ENCODE measurements at regions not wholly inside any gene's neighbourhood (a gene's known extent, or its start where the extent isn't known, plus 50 kb on each side); places are given as distances from the start of the nearest gene placed in this dataset.

- Histone ChIP-seq H2BK12ac (ENCODE audit: insufficient read length, low read depth, low read length) (no peak overlapping the region), H3K56ac (ENCODE audit: insufficient read length, low read depth, low read length) (no peak overlapping the region), H3K4me1 (ENCODE audit: insufficient read depth, low read length) (no peaks in the 10 kb centered on the region), H2BK20ac (ENCODE audit: low read depth, low read length, poor library complexity, severe bottlenecking) (no peak overlapping the region), H3K9me3 (ENCODE audit: control insufficient read depth, low read depth, low read length) (no peaks in the 10 kb centered on the region), H3K79me1 (ENCODE audit: insufficient read depth, low read depth, low read length, poor library complexity, severe bottlenecking) (no peaks in the 10 kb centered on the region), H2AFZ (ENCODE audit: low read length) (no peak overlapping the region), H3K79me2 (ENCODE audit: insufficient read depth, low read length) (no peaks in the 10 kb centered on the region), H3K23me2 (ENCODE audit: insufficient read length, low read depth, low read length, poor library complexity, severe bottlenecking) (no peaks in the 10 kb centered on the region), H3K4me2 (ENCODE audit: insufficient read depth, insufficient read length, low read length) (no peak overlapping the region), H3K27ac (ENCODE audit: insufficient read length, low read depth, low read length) (no peak overlapping the region), H3K4ac (ENCODE audit: low read depth, low read length) (no peak overlapping the region), H2BK15ac (ENCODE audit: low read depth, low read length) (no peak overlapping the region), H2BK120ac (ENCODE audit: low read depth, low read length, poor library complexity, severe bottlenecking) (no peak overlapping the region), H4K91ac (ENCODE audit: insufficient read length, low read depth, low read length) (no peak overlapping the region), H3T11ph (ENCODE audit: low read length) (no peak overlapping the region), H4K5ac (ENCODE audit: insufficient read length, low read depth, low read length) (no peak overlapping the region), H4K8ac (replicated peaks; ENCODE audit: insufficient read length, low read depth, low read length) (no peak overlapping the region), H4K20me1 (ENCODE audit: control insufficient read depth, insufficient read depth, insufficient read length) (no peaks in the 10 kb centered on the region), H2BK5ac (ENCODE audit: insufficient read length, low read length) (no peak overlapping the region), H3K27me3 (ENCODE audit: insufficient read depth, low read length) (no peaks in the 10 kb centered on the region), H3K23ac (ENCODE audit: insufficient read length, low read depth, low read length) (no peak overlapping the region), H2AK5ac (ENCODE audit: insufficient read length, low read length) (no peak overlapping the region), H3K14ac (ENCODE audit: insufficient read depth, low read length) (no peak overlapping the region), H3K18ac (ENCODE audit: insufficient read length, low read depth, low read length) (no peak overlapping the region), H3K9ac (ENCODE audit: extremely low read depth, insufficient read length, low read length) (no peak overlapping the region)
- Mint-ChIP-seq H3K9me3 (peaks cover 23 to 26% of the 10 kb centered on the region in 2 experiments), H3K27ac (peak overlapping the region in 1 of 3 experiments; percentile 44; a peak in 1 of 7 replicates), H3K36me3 (ENCODE audit: insufficient read depth in 1 of 3, low read depth in 3 of 3) (peaks cover 0 to 21% (median 8%) of the 10 kb centered on the region in 3 experiments; a peak in 6 of 7 replicates), H3K4me1 (peaks cover 0 to 5% of the 10 kb centered on the region in 2 experiments; a peak in 1 of 4 replicates), H3K27me3 (ENCODE audit: low read depth) (no peaks in the 10 kb centered on the region), H3K4me3 (no peak overlapping the region)
- peak; percentile 39; the same call in 2 of the 3 replicates for TF ChIP-seq CTCF (conservative IDR thresholded peaks at IDR 0.05)
- peak; percentile 42 for DNase-seq
- no CpG with 5 or more reads among the region's 1 CpG for WGBS (ENCODE audit: extremely low coverage, insufficient read length, low lambda C conversion rate)
Observed at GRCh38 chr14:62546862-62547474, 498.3 kb downstream of the KCNH5 start.

All from H9 (cell line).